GM23338 (cell line): ENCODE measurements at regions not wholly inside any gene's neighbourhood (a gene's known extent, or its start where the extent isn't known, plus 50 kb on each side); places are given as distances from the start of the nearest gene placed in this dataset.

Source experiments
- ATAC-seq: fragments of 200-7000 bp; cut with Tn5 transposase; 3 replicates; pipeline ENCODE4 v1.9.1; 2020
- DNase-seq: peaks from one replicate; pipeline ENCODE4 v3.0.0-alpha.2; 2015; ENCODE audit warnings: low spot score
- H2AFZ ChIP-seq: fragments of 200-600 bp; sonication (generic); 2 replicates; pipeline ENCODE4 v1.8.0; 2016; ENCODE audit warnings: antibody characterized with exemption, mild to moderate bottlenecking, moderate library complexity
- H3F3A ChIP-seq: fragments of 200-600 bp; sonication (generic); replicated peaks from 2 replicates; pipeline ENCODE4 v1.8.0; 2017; ENCODE audit warnings: antibody characterized with exemption, mixed run types, low read depth
- H3K27ac ChIP-seq: fragments of 200-600 bp; sonication (generic); 2 replicates; pipeline ENCODE4 v1.6.1; 2016; ENCODE audit warnings: low read depth
- H3K27me3 ChIP-seq: fragments of 200-600 bp; sonication (generic); 2 replicates; pipeline ENCODE4 v1.8.0; 2016; ENCODE audit warnings: mild to moderate bottlenecking, mixed run types, moderate library complexity; ENCODE audit not compliant: insufficient read depth
- H3K36me3 ChIP-seq: fragments of 200-600 bp; sonication (generic); 2 replicates; pipeline ENCODE4 v1.8.0; 2016; ENCODE audit warnings: mild to moderate bottlenecking; ENCODE audit not compliant: insufficient read depth
- H3K4me1 ChIP-seq: fragments of 200-600 bp; sonication (generic); 2 replicates; pipeline ENCODE4 v1.8.0; 2016; ENCODE audit warnings: mild to moderate bottlenecking, moderate library complexity; ENCODE audit not compliant: insufficient read depth
- H3K4me2 ChIP-seq: fragments of 200-600 bp; sonication (generic); 2 replicates; pipeline ENCODE4 v1.7.1; 2017; ENCODE audit warnings: mixed run types
- H3K4me3 ChIP-seq: fragments of 200-600 bp; sonication (generic); 2 replicates; pipeline ENCODE4 v1.6.1; 2016; ENCODE audit warnings: mixed run types
- H3K79me2 ChIP-seq: fragments of 200-600 bp; sonication (generic); replicated peaks from 2 replicates; pipeline ENCODE4 v1.8.0; 2017; ENCODE audit warnings: mild to moderate bottlenecking; ENCODE audit not compliant: insufficient read depth
- H3K9me2 ChIP-seq: fragments of 200-600 bp; sonication (generic); 2 replicates; pipeline ENCODE4 v1.8.0; 2017; ENCODE audit not compliant: insufficient read depth
- H4K20me1 ChIP-seq: fragments of 200-600 bp; sonication (generic); replicated peaks from 2 replicates; pipeline ENCODE4 v1.8.0; 2017; ENCODE audit warnings: mild to moderate bottlenecking; ENCODE audit not compliant: insufficient read depth
- H3K27ac Mint-ChIP-seq: 2 replicates; pipeline ENCODE4 v1.8.0; 2020; ENCODE audit warnings: inconsistent platforms, mild to moderate bottlenecking, moderate library complexity, mixed read lengths
- H3K27me3 Mint-ChIP-seq: 3 replicates; pipeline ENCODE4 v1.8.0; 2022; ENCODE audit warnings: low read depth, mild to moderate bottlenecking, moderate library complexity, mixed read lengths, inconsistent platforms; ENCODE audit not compliant: insufficient read depth, poor library complexity
- H3K36me3 Mint-ChIP-seq: 3 replicates; pipeline ENCODE4 v1.8.0; 2021; ENCODE audit warnings: low read depth, mild to moderate bottlenecking, inconsistent platforms, moderate library complexity, mixed read lengths
- H3K4me1 Mint-ChIP-seq: 3 replicates; pipeline ENCODE4 v1.8.0; 2020; ENCODE audit warnings: mild to moderate bottlenecking, inconsistent platforms, mixed read lengths
- H3K4me3 Mint-ChIP-seq: 3 replicates; pipeline ENCODE4 v1.8.0; 2021; ENCODE audit warnings: moderate library complexity, mild to moderate bottlenecking, inconsistent platforms, mixed read lengths
- H3K9me3 Mint-ChIP-seq: 3 replicates; pipeline ENCODE4 v1.8.0; 2020; ENCODE audit warnings: moderate library complexity, mild to moderate bottlenecking, inconsistent platforms, mixed read lengths
- ETS1 ChIP-seq: IDR thresholded peaks from 2 replicates; pipeline ENCODE4 v1.6.1; 2016; ENCODE audit warnings: antibody characterized with exemption
- EZH2 ChIP-seq: fragments of 200-600 bp; sonication (generic); IDR thresholded peaks from one replicate; pipeline ENCODE4 v1.8.0; 2017; ENCODE audit warnings: antibody characterized with exemption, mild to moderate bottlenecking, low read depth; ENCODE audit not compliant: unreplicated experiment
- JUNB ChIP-seq: IDR thresholded peaks from one replicate; pipeline ENCODE4 v1.6.1; 2016; ENCODE audit warnings: antibody characterized with exemption; ENCODE audit not compliant: unreplicated experiment
- NANOG ChIP-seq: IDR thresholded peaks from 2 replicates; pipeline ENCODE4 v1.6.1; 2016; ENCODE audit warnings: antibody characterized with exemption, borderline replicate concordance
- POLR2AphosphoS5 ChIP-seq: IDR thresholded peaks from 2 replicates; pipeline ENCODE4 v1.6.1; 2016; ENCODE audit warnings: antibody characterized with exemption, low read depth
- REST ChIP-seq: IDR thresholded peaks from one replicate; pipeline ENCODE4 v1.6.1; 2018; ENCODE audit warnings: antibody characterized with exemption; ENCODE audit not compliant: unreplicated experiment

GRCh38 chr3:181987736-181988135 is 276.0 kb downstream of the SOX2 start (continued):
- TF ChIP-seq ETS1 (no peak), JUNB (no peak), POLR2AphosphoS5 (no peak)

- no peaks in the 10 kb centered on the region for H3K36me3 ChIP-seq
- no peaks in the 10 kb centered on the region for H3F3A ChIP-seq
- H2AFZ ChIP-seq, result peak overlapping the region; percentile 49; the same call in 1 of the 2 replicates
- H3K4me3 Mint-ChIP-seq, result no peak overlapping the region
- no peak overlapping the region for H3K4me3 ChIP-seq
- DNase-seq (no peak), ATAC-seq (no peak)
- no peaks in the 10 kb centered on the region for H4K20me1 ChIP-seq
- no peaks in the 10 kb centered on the region for H3K9me3 Mint-ChIP-seq
- H3K4me1 ChIP-seq, result 0 out of 2 replicates have a peak, but pooled peaks cover 4% of the 10 kb centered on the region
- H3K4me2 ChIP-seq, result no peak overlapping the region
- no peaks in the 10 kb centered on the region for H3K36me3 Mint-ChIP-seq
- H3K27me3 ChIP-seq, result no peaks in the 10 kb centered on the region
- H3K79me2 ChIP-seq, result no peaks in the 10 kb centered on the region
- H3K4me1 Mint-ChIP-seq, result peaks cover 19% of the 10 kb centered on the region
- H3K27me3 Mint-ChIP-seq, result peaks cover 3% of the 10 kb centered on the region
- no peak overlapping the region for H3K27ac ChIP-seq
- H3K9me2 ChIP-seq, result peaks cover 3% of the 10 kb centered on the region; the same call in 1 of the 2 replicates
- TF ChIP-seq NANOG (no peak), JUNB (no peak), REST (no peak)
- no peak overlapping the region for H3K27ac Mint-ChIP-seq
These were observed 287.1 kb downstream of the SOX2 start for GRCh38 chr3:181998828-181999227.

- H3K79me2 ChIP-seq, result no peaks in the 10 kb centered on the region
- H3K36me3 ChIP-seq, result no peaks in the 10 kb centered on the region
- no peak overlapping the region for H3K27ac ChIP-seq
- no peak overlapping the region for H3K4me3 Mint-ChIP-seq
- H3K27me3 ChIP-seq, result no peaks in the 10 kb centered on the region
- H3K4me2 ChIP-seq, result no peak overlapping the region
- no peak overlapping the region for H3K27ac Mint-ChIP-seq
- no peaks in the 10 kb centered on the region for H3K9me3 Mint-ChIP-seq
- DNase-seq, result no peak
- peaks cover 7% of the 10 kb centered on the region; the same call in 1 of the 2 replicates for H3K9me2 ChIP-seq
- TF ChIP-seq NANOG (no peak), JUNB (no peak), EZH2 (no peak), ETS1 (no peak), POLR2AphosphoS5 (no peak)
- H3K4me3 ChIP-seq, result no peak overlapping the region
- peaks cover 19% of the 10 kb centered on the region for H3K4me1 Mint-ChIP-seq
- no peak for ATAC-seq
- peak overlapping the region; percentile 81; the same call in 1 of the 2 replicates for H2AFZ ChIP-seq
- H3K27me3 Mint-ChIP-seq, result peaks cover 3% of the 10 kb centered on the region
- no peaks in the 10 kb centered on the region for H3F3A ChIP-seq
- H4K20me1 ChIP-seq, result no peaks in the 10 kb centered on the region
- H3K4me1 ChIP-seq, result 0 out of 2 replicates have a peak, but pooled peaks cover 4% of the 10 kb centered on the region
- no peaks in the 10 kb centered on the region for H3K36me3 Mint-ChIP-seq
These were observed 287.6 kb downstream of the SOX2 start for GRCh38 chr3:181999314-181999713.
